ENCODE measurements at regions not wholly inside any gene's neighbourhood (a gene's known extent, or its start where the extent isn't known, plus 50 kb on each side); places are given as distances from the start of the nearest gene placed in this dataset.

DNA sequence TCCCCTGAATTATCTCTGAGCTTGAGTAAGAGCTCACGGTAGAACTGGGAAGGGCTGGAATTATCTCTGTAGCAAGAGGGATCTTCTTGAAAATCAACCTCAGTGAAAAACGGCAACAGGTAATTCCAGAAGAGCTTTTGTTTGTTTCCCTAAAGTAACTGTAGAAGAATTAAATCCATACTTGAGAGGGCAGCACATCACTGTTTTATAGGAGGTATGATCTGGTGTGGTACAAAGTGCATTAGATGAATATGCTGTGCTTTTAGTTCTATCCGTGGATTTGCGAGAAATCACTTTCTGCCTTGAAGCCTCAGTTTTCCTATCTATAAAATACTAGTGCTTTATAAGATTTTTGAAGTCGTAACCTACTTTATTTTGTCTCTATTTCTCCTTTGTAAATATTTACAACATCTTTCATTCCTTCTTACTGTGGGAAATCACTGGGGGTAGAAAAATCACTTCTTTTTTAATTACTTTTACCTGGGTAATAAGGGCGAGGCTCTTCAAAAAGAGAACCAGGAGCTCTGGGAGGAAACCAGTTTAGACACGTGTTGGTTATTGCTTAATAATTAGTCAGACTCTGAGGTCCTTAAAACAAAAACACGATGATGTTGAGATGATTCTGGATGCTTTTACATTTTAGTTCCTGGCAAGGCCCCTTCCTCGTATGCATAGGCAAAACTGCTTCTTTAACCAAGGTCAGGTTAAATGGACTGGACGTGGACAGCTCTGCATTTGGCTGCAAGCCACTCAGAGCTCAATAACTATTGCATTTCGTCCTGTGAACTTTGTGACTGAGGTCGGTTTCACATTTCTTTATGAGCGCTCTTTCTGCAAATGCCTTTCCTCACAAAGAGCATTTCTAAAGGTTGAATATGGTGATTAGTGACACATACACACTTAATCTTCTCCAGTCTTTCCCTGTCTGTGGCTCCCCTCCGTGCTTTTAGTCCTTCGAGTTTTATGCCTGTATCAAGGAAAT lies 376.1 kb downstream of the BRINP1 start:
- Histone ChIP-seq H3K9ac (ENCODE audit: control insufficient read depth, insufficient read depth, low read length) (no peak overlapping the region), H3K79me2 (ENCODE audit: control insufficient read depth, insufficient read depth, low read length) (no peaks in the 10 kb centered on the region), H3K4me1 (ENCODE audit: control insufficient read depth, insufficient read depth, low read length) (no peaks in the 10 kb centered on the region), H3K36me3 (ENCODE audit: control insufficient read depth in 2 of 2, insufficient read depth in 2 of 2, low read length in 1 of 2) (no peaks in the 10 kb centered on the region), H3K9me3 (replicated peaks; ENCODE audit: control insufficient read depth, insufficient read depth, low read length) (no peaks in the 10 kb centered on the region), H3K4me2 (ENCODE audit: control insufficient read depth, insufficient read depth) (no peak overlapping the region), H3K27me3 (replicated peaks in 1 of 2; ENCODE audit: control insufficient read depth in 2 of 2, insufficient read depth in 2 of 2, low read length in 1 of 2) (no peaks in the 10 kb centered on the region), H3K27ac (ENCODE audit: control insufficient read depth, insufficient read depth) (no peak overlapping the region), H4K20me1 (ENCODE audit: control insufficient read depth, insufficient read depth) (no peaks in the 10 kb centered on the region), H3K4me3 (no peak overlapping the region), H2AFZ (ENCODE audit: control insufficient read depth, low read depth, low read length) (no peak overlapping the region)
- no peak for FAIRE-seq
- RAD21 ChIA-PET (ENCODE audit: unreplicated experiment) = no interaction called here
- ATAC-seq = no peak
- WGBS (ENCODE audit: insufficient coverage, insufficient replicate concordance, low lambda C conversion rate, missing lambda C conversion rate) = 19% methylated on average over 15 of the region's 15 CpGs
- POLR2A ChIA-PET = no interaction called here
- BruUV-seq (replicated peaks) = no TSS peak
- no peak for DNase-seq (ENCODE audit: low read depth, low spot score)
- CTCF ChIA-PET = no interaction called here
- SMC1A ChIA-PET (ENCODE audit: uncharacterized antibody, unreplicated experiment) = no interaction called here
- intact Hi-C loops (cut with micrococcal nuclease; ENCODE audit: unreplicated experiment) (no loop called here), in situ Hi-C loops (cut with MboI) (no loop called here)
- TF ChIP-seq TBL1XR1 (IDR thresholded peaks at IDR 0.05; ENCODE audit: low read depth, low read length) = no peak
- TF ChIP-seq, protein P1, sequence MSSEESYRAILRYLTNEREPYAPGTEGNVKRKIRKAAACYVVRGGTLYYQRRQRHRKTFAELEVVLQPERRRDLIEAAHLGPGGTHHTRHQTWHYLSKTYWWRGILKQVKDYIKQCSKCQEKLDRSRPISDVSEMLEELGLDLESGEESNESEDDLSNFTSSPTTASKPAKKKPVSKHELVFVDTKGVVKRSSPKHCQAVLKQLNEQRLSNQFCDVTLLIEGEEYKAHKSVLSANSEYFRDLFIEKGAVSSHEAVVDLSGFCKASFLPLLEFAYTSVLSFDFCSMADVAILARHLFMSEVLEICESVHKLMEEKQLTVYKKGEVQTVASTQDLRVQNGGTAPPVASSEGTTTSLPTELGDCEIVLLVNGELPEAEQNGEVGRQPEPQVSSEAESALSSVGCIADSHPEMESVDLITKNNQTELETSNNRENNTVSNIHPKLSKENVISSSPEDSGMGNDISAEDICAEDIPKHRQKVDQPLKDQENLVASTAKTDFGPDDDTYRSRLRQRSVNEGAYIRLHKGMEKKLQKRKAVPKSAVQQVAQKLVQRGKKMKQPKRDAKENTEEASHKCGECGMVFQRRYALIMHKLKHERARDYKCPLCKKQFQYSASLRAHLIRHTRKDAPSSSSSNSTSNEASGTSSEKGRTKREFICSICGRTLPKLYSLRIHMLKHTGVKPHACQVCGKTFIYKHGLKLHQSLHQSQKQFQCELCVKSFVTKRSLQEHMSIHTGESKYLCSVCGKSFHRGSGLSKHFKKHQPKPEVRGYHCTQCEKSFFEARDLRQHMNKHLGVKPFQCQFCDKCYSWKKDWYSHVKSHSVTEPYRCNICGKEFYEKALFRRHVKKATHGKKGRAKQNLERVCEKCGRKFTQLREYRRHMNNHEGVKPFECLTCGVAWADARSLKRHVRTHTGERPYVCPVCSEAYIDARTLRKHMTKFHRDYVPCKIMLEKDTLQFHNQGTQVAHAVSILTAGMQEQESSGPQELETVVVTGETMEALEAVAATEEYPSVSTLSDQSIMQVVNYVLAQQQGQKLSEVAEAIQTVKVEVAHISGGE (CRISPR knock-in tag; IDR thresholded peaks at IDR 0.05) = no peak
- TF ChIP-seq, protein P2, sequence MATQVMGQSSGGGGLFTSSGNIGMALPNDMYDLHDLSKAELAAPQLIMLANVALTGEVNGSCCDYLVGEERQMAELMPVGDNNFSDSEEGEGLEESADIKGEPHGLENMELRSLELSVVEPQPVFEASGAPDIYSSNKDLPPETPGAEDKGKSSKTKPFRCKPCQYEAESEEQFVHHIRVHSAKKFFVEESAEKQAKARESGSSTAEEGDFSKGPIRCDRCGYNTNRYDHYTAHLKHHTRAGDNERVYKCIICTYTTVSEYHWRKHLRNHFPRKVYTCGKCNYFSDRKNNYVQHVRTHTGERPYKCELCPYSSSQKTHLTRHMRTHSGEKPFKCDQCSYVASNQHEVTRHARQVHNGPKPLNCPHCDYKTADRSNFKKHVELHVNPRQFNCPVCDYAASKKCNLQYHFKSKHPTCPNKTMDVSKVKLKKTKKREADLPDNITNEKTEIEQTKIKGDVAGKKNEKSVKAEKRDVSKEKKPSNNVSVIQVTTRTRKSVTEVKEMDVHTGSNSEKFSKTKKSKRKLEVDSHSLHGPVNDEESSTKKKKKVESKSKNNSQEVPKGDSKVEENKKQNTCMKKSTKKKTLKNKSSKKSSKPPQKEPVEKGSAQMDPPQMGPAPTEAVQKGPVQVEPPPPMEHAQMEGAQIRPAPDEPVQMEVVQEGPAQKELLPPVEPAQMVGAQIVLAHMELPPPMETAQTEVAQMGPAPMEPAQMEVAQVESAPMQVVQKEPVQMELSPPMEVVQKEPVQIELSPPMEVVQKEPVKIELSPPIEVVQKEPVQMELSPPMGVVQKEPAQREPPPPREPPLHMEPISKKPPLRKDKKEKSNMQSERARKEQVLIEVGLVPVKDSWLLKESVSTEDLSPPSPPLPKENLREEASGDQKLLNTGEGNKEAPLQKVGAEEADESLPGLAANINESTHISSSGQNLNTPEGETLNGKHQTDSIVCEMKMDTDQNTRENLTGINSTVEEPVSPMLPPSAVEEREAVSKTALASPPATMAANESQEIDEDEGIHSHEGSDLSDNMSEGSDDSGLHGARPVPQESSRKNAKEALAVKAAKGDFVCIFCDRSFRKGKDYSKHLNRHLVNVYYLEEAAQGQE (IDR thresholded peaks at IDR 0.05; ENCODE audit: low read depth, low read length) = no peak
- no peak for TF ChIP-seq SRF (IDR thresholded peaks at IDR 0.05; ENCODE audit: low read depth in 2 of 2, low read length in 2 of 2)
- TF ChIP-seq ASH2L (IDR thresholded peaks at IDR 0.05; ENCODE audit: borderline replicate concordance, low read depth) = no peak
- no peak for TF ChIP-seq RAD51 (IDR thresholded peaks at IDR 0.05)
- TF ChIP-seq, protein P3, sequence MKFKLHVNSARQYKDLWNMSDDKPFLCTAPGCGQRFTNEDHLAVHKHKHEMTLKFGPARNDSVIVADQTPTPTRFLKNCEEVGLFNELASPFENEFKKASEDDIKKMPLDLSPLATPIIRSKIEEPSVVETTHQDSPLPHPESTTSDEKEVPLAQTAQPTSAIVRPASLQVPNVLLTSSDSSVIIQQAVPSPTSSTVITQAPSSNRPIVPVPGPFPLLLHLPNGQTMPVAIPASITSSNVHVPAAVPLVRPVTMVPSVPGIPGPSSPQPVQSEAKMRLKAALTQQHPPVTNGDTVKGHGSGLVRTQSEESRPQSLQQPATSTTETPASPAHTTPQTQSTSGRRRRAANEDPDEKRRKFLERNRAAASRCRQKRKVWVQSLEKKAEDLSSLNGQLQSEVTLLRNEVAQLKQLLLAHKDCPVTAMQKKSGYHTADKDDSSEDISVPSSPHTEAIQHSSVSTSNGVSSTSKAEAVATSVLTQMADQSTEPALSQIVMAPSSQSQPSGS (IDR thresholded peaks at IDR 0.05; ENCODE audit: low read length) = no peak
- no peak for TF ChIP-seq SMAD1 (IDR thresholded peaks at IDR 0.05; ENCODE audit: low read depth, partially characterized antibody)

All from GM12878 (cell line).